NCI-H748 (cell line): ENCODE measurements at regions not wholly inside any gene's neighbourhood (a gene's known extent, or its start where the extent isn't known, plus 50 kb on each side); places are given as distances from the start of the nearest gene placed in this dataset.
"Not testable (repeated sequence)": the region's sequence is repeated elsewhere in the genome, so short reads cannot be mapped to it uniquely, and the experiment has no call there.

Source experiments
- DNase-seq: peaks from one replicate; lab custom pipeline; 2025; ENCODE audit not compliant: unreplicated experiment; lab: John Stamatoyannopoulos, UW

- no peak for DNase-seq
These were observed 83.4 kb downstream of the TNFRSF13B start for GRCh38 chr17:16888413-16889087.

DNA sequence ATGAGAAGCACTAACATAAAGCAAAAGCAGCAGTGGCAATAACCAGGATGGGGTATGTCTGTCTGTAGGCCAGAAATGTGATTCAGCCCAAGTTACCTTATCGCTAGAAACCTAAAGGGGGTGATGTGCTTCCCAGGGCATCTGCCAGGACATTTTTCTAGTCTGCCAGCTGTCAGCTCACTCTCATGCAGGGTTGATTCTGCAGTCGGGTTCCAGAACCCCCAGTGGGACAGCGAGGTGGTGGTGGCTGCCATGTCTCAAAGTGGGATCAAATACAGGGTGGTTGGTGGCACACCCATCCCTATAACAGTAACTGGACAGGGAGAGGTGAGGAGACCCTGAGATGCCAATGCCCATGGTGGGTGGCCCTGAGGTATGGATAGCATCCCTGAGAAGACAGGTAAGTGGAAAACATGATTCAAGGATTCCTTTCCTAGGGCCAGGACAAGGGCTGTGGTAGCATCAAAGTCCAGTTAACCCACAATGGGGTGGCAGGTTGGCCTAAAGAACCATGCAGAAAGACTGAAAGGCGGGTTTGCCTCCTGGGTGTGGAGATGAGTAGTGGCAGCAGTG, 84.3 kb downstream of the TNFRSF13B start:
- no peak for DNase-seq

GRCh38 chr17:16886655-16887322, 85.1 kb downstream of the TNFRSF13B start:
- DNase-seq, result no peak

GRCh38 chr17:16885204-16885603, 86.7 kb downstream of the TNFRSF13B start:
- DNase-seq, result not testable (repeated sequence)

GRCh38 chr17:16882926-16883265, 89.0 kb downstream of the TNFRSF13B start:
- not testable (repeated sequence) for DNase-seq

GRCh38 chr17:16882243-16882925, 89.5 kb downstream of the TNFRSF13B start:
- DNase-seq, result no peak

GRCh38 chr17:16881239-16881924, 90.5 kb downstream of the TNFRSF13B start:
- no peak for DNase-seq

DNA sequence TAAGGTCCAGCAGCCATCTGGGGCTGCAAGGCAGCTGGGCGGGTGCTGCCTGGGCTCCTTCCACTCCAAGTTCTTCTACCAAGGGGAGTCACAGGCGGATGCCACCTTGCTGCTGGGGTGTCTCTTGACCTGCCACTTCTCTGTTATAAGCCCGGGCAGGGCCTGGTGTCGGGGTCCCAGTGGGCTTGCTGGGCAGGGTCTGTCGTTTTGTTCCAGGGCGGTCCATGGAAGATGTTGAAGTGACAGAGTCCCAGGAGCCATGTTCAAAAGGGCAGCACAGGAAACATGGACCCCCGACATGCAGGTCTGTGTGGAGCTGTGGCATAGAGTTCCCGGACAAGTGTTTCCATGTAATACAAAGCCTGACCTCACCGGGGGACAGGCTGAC, 91.1 kb downstream of the TNFRSF13B start:
- DNase-seq, result no peak

DNA sequence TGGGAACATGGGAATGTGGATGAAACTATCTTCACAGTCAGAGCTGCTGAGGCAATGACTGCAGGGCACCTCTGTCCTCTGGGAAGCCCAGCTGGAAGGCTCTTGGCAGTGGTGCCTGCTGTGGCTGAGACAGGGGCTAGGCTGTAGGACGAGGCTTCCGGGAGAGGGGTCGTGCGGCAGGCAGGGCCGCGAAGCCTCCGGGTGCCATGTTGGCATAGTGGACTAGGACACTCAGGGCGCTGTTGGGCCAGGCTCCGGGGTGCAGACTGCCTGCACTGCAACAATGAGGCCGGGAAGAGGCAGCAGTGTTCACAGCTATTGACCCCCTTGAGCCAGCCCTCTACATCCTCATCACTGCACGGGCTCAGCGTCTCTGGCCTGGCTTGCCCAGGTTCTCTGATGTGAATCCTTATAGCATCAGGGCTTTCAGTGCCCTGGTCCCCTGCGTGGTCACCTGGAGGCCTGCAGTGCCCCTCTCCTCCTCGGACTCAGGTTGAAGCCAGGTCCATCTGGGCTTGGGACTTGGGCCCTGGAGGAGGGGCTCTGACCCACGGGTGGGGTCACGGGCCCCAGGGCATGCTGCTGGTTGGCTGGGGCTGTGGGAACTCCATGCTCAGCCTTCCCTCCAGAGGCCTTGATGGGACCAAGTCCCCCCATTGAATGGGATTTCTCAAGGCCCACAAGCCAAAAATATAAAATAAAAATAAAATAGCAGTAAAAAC, 91.6 kb downstream of the TNFRSF13B start:
- DNase-seq, result no peak

DNA sequence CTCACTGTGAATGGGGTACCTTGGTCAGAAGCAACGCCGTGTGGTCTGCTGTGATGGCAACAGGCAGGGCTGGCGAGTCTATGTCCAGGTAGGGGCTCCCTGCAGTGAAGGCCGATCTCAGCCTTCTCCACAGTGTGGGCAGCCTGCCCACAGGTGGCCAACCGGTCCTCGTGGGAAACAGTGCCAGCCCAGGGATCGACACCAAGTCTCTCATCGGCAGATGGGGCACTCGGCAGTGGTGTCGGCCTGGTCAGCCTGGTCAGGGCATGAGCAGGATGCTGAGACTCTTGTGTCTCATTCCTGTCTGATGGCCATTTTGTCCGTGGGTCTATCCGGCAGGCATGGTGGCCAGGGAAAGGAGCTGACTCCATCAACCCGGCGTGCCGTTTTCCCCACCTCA, 92.2 kb downstream of the TNFRSF13B start:
- no peak for DNase-seq

DNA sequence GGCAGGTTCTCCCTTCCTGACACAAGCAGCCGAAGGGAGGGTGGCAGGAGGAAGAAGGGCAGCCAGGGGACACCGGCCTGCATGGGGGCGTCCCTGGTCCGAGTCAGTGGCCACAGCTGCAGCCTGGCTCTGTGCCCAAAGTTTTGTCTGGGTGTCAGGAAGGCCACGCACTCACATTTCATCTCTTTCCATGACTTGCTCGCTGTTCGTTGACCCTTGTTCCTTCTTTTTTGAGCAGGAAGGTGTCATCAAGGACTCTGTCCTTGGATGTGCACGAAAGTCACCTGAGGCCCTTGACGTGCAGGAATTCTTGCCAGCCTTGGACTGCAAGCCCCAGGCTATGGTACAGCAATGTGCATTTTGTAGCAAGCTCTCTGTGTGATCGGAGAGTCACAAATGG, 93.3 kb downstream of the TNFRSF13B start:
- no peak for DNase-seq

DNA sequence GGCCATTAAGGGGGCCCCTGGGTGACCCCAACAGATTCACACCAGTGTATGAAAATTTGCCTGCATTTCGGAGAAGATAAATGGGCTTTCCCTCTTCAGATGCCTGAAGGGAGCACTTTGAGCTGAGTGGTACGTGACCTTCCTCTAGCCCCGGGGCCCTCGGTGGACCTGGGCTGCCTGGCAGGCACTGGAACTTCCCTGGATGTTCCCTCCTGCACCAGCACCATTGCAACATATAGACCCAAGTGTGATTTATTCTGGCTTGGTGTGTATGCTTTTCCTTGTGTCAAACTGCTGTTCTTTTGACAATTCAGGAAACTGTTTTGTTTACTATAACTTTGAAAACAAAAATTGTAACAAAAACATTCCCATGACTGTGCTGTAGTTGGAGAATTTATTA, 93.8 kb downstream of the TNFRSF13B start:
- DNase-seq, result no peak

- no peak for DNase-seq
These were observed 94.8 kb downstream of the TNFRSF13B start for GRCh38 chr17:16877099-16877498.

DNA sequence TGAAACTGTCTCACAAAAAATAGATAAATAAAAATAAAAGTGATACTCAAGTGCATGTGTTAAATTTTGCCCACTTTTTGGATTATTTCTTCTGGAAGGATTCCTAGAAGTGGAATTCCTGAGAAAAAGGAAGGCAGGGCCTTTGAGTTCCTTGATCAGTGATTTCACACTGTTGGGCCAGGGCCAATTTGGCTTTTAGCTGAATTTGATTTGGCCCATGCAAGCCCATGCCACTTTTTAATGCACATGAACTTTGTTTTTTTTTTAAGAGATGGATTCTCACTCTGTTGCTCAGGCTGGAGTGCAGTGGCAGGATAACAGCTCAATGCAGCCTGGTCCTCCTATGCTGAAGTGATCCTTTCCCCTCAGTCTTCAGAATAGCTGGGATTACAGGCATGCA, 96.3 kb downstream of the TNFRSF13B start:
- DNase-seq, result no peak

GRCh38 chr17:16874216-16874615, 97.7 kb downstream of the TNFRSF13B start:
- not testable (repeated sequence) for DNase-seq

- peak; percentile 48 for DNase-seq
These were observed 98.5 kb downstream of the TNFRSF13B start for GRCh38 chr17:16873174-16874035.

DNA sequence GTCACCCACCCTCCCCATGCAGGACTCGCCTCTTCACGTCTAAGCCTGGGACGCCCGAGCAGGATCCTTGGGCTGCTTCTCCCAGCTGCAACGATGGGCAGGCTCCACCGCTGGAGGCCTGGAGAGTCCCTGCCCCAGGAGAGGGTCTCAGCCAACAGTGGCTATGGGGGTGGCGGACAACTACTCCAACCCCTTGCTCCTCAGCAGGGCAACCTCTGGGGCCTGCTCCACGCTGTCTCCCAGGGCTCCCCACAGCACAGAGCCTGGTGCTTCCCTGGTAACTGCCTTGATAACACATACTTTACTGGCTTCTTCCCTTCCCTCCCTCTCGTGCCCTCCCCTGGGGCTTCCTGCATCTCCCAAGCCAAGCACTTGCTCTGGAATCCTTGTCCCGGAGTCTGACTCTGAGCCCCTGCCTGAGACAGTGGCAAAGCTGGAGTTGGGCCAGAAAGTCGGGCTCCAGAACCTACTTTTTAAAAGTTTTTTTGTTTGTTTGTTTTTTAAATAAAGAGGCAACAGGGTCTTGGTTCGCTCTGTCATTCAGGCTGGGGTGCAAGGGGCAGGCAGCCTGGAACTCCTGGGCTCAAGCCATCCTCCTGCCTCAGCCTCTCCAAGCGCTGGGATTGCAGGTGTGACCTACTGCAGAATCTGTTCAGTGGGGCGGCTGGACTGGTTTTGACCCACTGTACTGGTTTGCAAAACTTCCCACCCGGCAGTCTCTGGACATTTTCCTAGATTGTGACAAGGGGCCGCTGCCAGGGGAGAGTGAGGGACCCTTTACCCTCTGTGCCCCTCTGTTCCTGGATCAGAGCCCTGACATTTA, 99.4 kb downstream of the TNFRSF13B start:
- no peak for DNase-seq

- DNase-seq, result not testable (repeated sequence)
These were observed 100.3 kb downstream of the TNFRSF13B start for GRCh38 chr17:16871446-16872190.
